ENCODE measurements at regions not wholly inside any gene's neighbourhood (a gene's known extent, or its start where the extent isn't known, plus 50 kb on each side); places are given as distances from the start of the nearest gene placed in this dataset.

- Histone ChIP-seq H3K4me1 (no peaks in the 10 kb centered on the region), H3K9me3 (no peaks in the 10 kb centered on the region), H3K27ac (no peak overlapping the region), H3K27me3 (no peaks in the 10 kb centered on the region), H3K36me3 (no peaks in the 10 kb centered on the region), H3K4me3 (no peak overlapping the region)
- no peak for TF ChIP-seq CTCF (IDR thresholded peaks at IDR 0.05)
- DNase-seq = no peak
These were observed 199.5 kb upstream of the CNR1 start for GRCh38 chr6:88365656-88366055.

DNA sequence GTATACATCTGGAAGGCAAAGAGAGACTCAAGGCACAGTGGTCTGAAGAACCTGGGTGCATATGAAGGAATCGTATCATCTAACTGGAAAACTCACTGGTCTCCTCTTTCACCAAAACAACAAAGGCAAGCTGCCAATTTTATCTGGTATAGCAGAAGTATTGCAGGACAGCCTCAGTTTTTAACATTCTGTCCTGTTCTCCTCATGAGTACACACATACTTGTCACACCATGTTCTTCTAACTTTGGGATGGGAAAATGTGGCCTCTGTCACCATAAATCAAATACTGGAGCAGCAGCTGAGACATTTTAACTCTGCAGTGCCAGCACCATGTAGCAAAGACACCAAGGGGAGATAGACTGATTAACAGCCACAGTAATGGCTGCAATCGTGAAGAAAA, 199.1 kb upstream of the CNR1 start:
- no peaks in the 10 kb centered on the region for H3K9me3 ChIP-seq
- TF ChIP-seq CTCF (IDR thresholded peaks at IDR 0.05) (no peak), POLR2A (IDR thresholded peaks at IDR 0.05) (no peak)
- no peaks in the 10 kb centered on the region for H3K4me1 ChIP-seq
- no peaks in the 10 kb centered on the region for H3K36me3 ChIP-seq
- H3K4me3 ChIP-seq = no peak overlapping the region
- no peaks in the 10 kb centered on the region for H3K27me3 ChIP-seq
- no peak overlapping the region for H3K27ac ChIP-seq
- no peak for DNase-seq

GRCh38 chr6:88361754-88362153, 195.6 kb upstream of the CNR1 start:
- no peaks in the 10 kb centered on the region for H3K9me3 ChIP-seq
- TF ChIP-seq POLR2A (IDR thresholded peaks at IDR 0.05) (no peak), CTCF (IDR thresholded peaks at IDR 0.05) (no peak)
- no peak overlapping the region for H3K27ac ChIP-seq
- no peak overlapping the region for H3K4me3 ChIP-seq
- no peak for DNase-seq
- H3K36me3 ChIP-seq = no peaks in the 10 kb centered on the region
- no peaks in the 10 kb centered on the region for H3K4me1 ChIP-seq
- no peaks in the 10 kb centered on the region for H3K27me3 ChIP-seq

DNA sequence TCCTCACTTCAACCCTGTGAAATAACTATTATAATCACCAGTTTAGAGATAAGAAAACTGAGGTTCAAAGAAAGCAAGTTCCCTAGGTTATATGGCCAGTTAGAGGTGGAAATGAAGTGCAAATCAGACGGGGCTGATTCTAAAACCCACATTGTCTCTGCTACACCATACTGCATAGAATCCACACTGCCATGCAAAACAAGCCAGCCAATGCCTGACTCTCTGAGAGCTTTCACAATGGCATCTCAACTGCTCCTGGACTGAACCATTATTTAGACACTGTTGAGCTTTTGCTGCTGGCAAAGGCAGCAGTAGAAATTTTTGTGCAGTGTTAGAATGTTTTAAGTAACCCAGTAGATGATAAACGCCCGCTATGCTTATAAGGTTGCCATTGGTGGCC, 195.2 kb upstream of the CNR1 start:
- Histone ChIP-seq H3K27me3 (no peaks in the 10 kb centered on the region), H3K36me3 (no peaks in the 10 kb centered on the region), H3K27ac (no peak overlapping the region), H3K4me3 (no peak overlapping the region), H3K9me3 (no peaks in the 10 kb centered on the region), H3K4me1 (no peaks in the 10 kb centered on the region)
- TF ChIP-seq POLR2A (IDR thresholded peaks at IDR 0.05) = no peak
- DNase-seq = no peak

DNA sequence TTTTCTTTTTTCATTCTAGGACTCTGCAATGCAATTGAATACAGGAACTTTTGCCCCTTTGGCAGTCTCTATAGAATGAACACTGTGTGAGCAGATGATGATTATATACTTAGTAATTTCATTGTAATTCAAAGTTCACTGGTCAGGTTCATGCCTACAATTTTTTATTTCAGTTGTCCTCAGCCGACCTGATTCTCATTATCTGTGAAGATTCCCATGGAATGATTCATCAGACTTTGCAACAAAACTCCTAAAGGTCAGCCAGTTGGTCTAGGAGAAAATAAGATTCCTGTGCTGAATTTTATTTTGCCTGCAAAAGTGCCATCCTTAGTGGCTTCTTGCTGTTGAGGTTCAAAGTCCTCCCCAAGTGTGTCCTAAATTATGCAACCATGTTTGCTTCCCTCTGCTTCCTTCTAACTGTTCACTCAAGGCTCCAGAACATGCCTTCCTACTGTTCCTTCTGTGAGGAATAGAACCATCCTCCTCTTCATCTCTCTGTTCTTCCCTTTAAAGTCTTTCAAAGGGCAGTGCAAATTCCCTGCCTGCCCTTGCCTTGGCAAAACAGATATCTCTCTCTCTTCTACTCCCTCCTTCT, 194.2 kb upstream of the CNR1 start:
- Histone ChIP-seq H3K36me3 (no peaks in the 10 kb centered on the region), H3K9me3 (no peaks in the 10 kb centered on the region), H3K4me3 (no peak overlapping the region), H3K27me3 (no peaks in the 10 kb centered on the region), H3K4me1 (no peaks in the 10 kb centered on the region), H3K27ac (no peak overlapping the region)
- DNase-seq = no peak
- TF ChIP-seq POLR2A (IDR thresholded peaks at IDR 0.05) = no peak
- no peak for TF ChIP-seq CTCF (IDR thresholded peaks at IDR 0.05)

DNA sequence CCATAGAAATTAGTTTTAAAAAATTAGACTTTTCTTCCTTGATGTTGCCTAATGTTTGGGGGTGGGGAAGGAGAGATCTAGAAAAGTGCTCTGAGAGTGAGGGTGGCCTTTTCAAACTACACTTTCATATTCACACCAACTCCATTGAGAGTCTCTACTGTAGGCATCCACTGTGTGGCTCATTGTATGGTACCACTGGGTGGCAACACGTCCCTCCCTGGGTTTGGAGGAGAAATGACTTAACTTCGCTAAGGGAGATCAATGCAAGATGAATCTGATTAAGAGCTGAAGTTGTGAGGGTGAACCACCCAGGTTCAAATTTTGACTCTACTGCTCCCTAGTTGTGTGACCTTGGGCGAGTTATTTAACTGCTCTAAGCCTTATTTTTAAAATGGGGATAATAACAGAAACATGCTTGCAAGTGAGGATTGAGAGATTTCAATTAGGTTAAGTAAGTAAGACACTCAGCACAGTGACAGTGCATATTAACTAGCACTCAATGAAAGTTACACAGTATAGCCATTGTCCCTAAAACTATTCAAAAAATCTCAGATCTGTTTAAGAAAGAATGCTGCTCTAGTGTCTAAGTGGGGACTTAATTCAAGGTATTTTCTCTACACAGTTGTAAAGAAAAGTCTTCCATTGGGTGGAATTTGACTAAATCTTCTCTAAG, 193.5 kb upstream of the CNR1 start:
- H3K27ac ChIP-seq = no peak overlapping the region
- DNase-seq = no peak
- H3K27me3 ChIP-seq = no peaks in the 10 kb centered on the region
- TF ChIP-seq CTCF (IDR thresholded peaks at IDR 0.05) = no peak
- TF ChIP-seq POLR2A (IDR thresholded peaks at IDR 0.05) = no peak
- H3K4me3 ChIP-seq = no peak overlapping the region
- H3K4me1 ChIP-seq = no peaks in the 10 kb centered on the region
- H3K9me3 ChIP-seq = no peaks in the 10 kb centered on the region
- H3K36me3 ChIP-seq = no peaks in the 10 kb centered on the region

All from Peyer's patch (tissue), 4 donors.